ENCODE measurements at regions not wholly inside any gene's neighbourhood (a gene's known extent, or its start where the extent isn't known, plus 50 kb on each side); places are given as distances from the start of the nearest gene placed in this dataset.

GRCh38 chr4:66059556-66059955, 389.3 kb upstream of the EPHA5 start:
- H3K79me2 ChIP-seq (ENCODE audit: insufficient read depth, low read depth, low read length): no peaks in the 10 kb centered on the region
- H3K36me3 ChIP-seq (ENCODE audit: insufficient read depth, low read length): no peaks in the 10 kb centered on the region
- no peak overlapping the region for H3K4me2 ChIP-seq (ENCODE audit: low read length)
- DNase-seq (ENCODE audit: low spot score): no peak
- no peak overlapping the region for H3K4me3 ChIP-seq (ENCODE audit: low read depth, low read length, poor library complexity, severe bottlenecking)
- H4K20me1 ChIP-seq (ENCODE audit: insufficient read depth, low read length): no peaks in the 10 kb centered on the region
- no peak overlapping the region for H2AFZ ChIP-seq (ENCODE audit: low read length)
- H3K9me3 ChIP-seq (ENCODE audit: low read length): no peaks in the 10 kb centered on the region; the same call in 1 of the 2 replicates
- POLR2A ChIA-PET: interaction anchor here (0.6 to 0.7 kb wide), 2 partner anchors 24 to 453 kb away, joined by 3 read pairs; no protein-coding TSS in a partner anchor
- TF ChIP-seq EZH2phosphoT487 (IDR thresholded peaks at IDR 0.05; ENCODE audit: borderline replicate concordance, low read depth, low read length) (no peak), CTCF (conservative IDR thresholded peaks at IDR 0.05; ENCODE audit: low read length) (no peak)
- no TSS peak for BruUV-seq (replicated peaks)
- CTCF ChIA-PET (ENCODE audit: unreplicated experiment): no interaction called here
- no peak overlapping the region for H3K27ac ChIP-seq (ENCODE audit: low read depth, low read length, poor library complexity, severe bottlenecking)
- no peaks in the 10 kb centered on the region for H3K9me2 ChIP-seq (ENCODE audit: insufficient read depth, low read length)
- H3K4me1 ChIP-seq (ENCODE audit: insufficient read depth, low read length, poor library complexity, severe bottlenecking): no peaks in the 10 kb centered on the region
- intact Hi-C loops (cut with micrococcal nuclease; ENCODE audit: unreplicated experiment): no loop called here

- Histone ChIP-seq H3K9me3 (ENCODE audit: low read length) (no peaks in the 10 kb centered on the region; the same call in 1 of the 2 replicates), H3K4me3 (ENCODE audit: low read depth, low read length, poor library complexity, severe bottlenecking) (no peak overlapping the region), H3K27ac (ENCODE audit: low read depth, low read length, poor library complexity, severe bottlenecking) (no peak overlapping the region), H3K4me1 (ENCODE audit: insufficient read depth, low read length, poor library complexity, severe bottlenecking) (no peaks in the 10 kb centered on the region), H3K36me3 (ENCODE audit: insufficient read depth, low read length) (no peaks in the 10 kb centered on the region), H4K20me1 (ENCODE audit: insufficient read depth, low read length) (no peaks in the 10 kb centered on the region), H3K79me2 (ENCODE audit: insufficient read depth, low read depth, low read length) (no peaks in the 10 kb centered on the region), H3K4me2 (ENCODE audit: low read length) (no peak overlapping the region), H3K9me2 (ENCODE audit: insufficient read depth, low read length) (no peaks in the 10 kb centered on the region), H2AFZ (ENCODE audit: low read length) (no peak overlapping the region)
- intact Hi-C loops (cut with micrococcal nuclease; ENCODE audit: unreplicated experiment): no loop called here
- no TSS peak for BruUV-seq (replicated peaks)
- no peak for TF ChIP-seq CTCF (conservative IDR thresholded peaks at IDR 0.05; ENCODE audit: low read length)
- TF ChIP-seq EZH2phosphoT487 (IDR thresholded peaks at IDR 0.05; ENCODE audit: borderline replicate concordance, low read depth, low read length): no peak
- CTCF ChIA-PET (ENCODE audit: unreplicated experiment): no interaction called here
- POLR2A ChIA-PET: interaction anchor here (0.6 kb wide), 1 partner anchor 453 kb away, joined by 3 read pairs; no protein-coding TSS in a partner anchor
- DNase-seq (ENCODE audit: low spot score): no peak
These were observed 388.8 kb upstream of the EPHA5 start for GRCh38 chr4:66059136-66059535.

- no peak overlapping the region for H2AFZ ChIP-seq (ENCODE audit: low read length)
- H3K4me1 ChIP-seq (ENCODE audit: insufficient read depth, low read length, poor library complexity, severe bottlenecking): no peaks in the 10 kb centered on the region
- H3K4me3 ChIP-seq (ENCODE audit: low read depth, low read length, poor library complexity, severe bottlenecking): no peak overlapping the region
- no peaks in the 10 kb centered on the region for H3K36me3 ChIP-seq (ENCODE audit: insufficient read depth, low read length)
- no peak for DNase-seq (ENCODE audit: low spot score)
- H3K79me2 ChIP-seq (ENCODE audit: insufficient read depth, low read depth, low read length): no peaks in the 10 kb centered on the region
- intact Hi-C loops (cut with micrococcal nuclease; ENCODE audit: unreplicated experiment): no loop called here
- TF ChIP-seq EZH2phosphoT487 (IDR thresholded peaks at IDR 0.05; ENCODE audit: borderline replicate concordance, low read depth, low read length) (no peak), CTCF (conservative IDR thresholded peaks at IDR 0.05; ENCODE audit: low read length) (no peak)
- no TSS peak for BruUV-seq (replicated peaks)
- H3K4me2 ChIP-seq (ENCODE audit: low read length): no peak overlapping the region
- ChIA-PET CTCF (ENCODE audit: unreplicated experiment) (no interaction called here), POLR2A (interaction anchor here (0.7 kb wide), 2 partner anchors 375 to 588 kb away, joined by 3 read pairs; no protein-coding TSS in a partner anchor)
- no peaks in the 10 kb centered on the region for H3K9me2 ChIP-seq (ENCODE audit: insufficient read depth, low read length)
- no peaks in the 10 kb centered on the region; the same call in 1 of the 2 replicates for H3K9me3 ChIP-seq (ENCODE audit: low read length)
- H4K20me1 ChIP-seq (ENCODE audit: insufficient read depth, low read length): no peaks in the 10 kb centered on the region
- H3K27ac ChIP-seq (ENCODE audit: low read depth, low read length, poor library complexity, severe bottlenecking): no peak overlapping the region
These were observed 385.7 kb upstream of the EPHA5 start for GRCh38 chr4:66055999-66056398.

Data from OCI-LY7 (cell line).